Bronchial epithelial cell (primary cell): ENCODE measurements at regions not wholly inside any gene's neighbourhood (a gene's known extent, or its start where the extent isn't known, plus 50 kb on each side); places are given as distances from the start of the nearest gene placed in this dataset.

Source experiments
- DNase-seq: peaks from one replicate; pipeline ENCODE4 v3.0.0-alpha.2; 2010; ENCODE audit warnings: low read depth
- FAIRE-seq: peaks from 2 replicates; lab custom pipeline; 2011; peaks lifted over from hg19 to GRCh38; lab: Jason Lieb, UNC
- H3K27me3 ChIP-seq: 2 replicates; pipeline ENCODE4 v1.5.1; 2011; ENCODE audit warnings: low read length; ENCODE audit not compliant: control insufficient read depth, insufficient read depth
- H3K36me3 ChIP-seq: 2 replicates; pipeline ENCODE4 v1.5.1; 2011; ENCODE audit warnings: low read length; ENCODE audit not compliant: control insufficient read depth, insufficient read depth
- H3K4me3 ChIP-seq: 2 replicates; pipeline ENCODE4 v1.5.1; 2011; ENCODE audit warnings: mild to moderate bottlenecking, low read depth, low read length, control low read depth
- CTCF ChIP-seq: IDR thresholded peaks from 2 replicates; pipeline ENCODE4 v1.5.1; 2011; ENCODE audit warnings: mild to moderate bottlenecking, moderate library complexity, low read length, control low read depth, inconsistent platforms; ENCODE audit not compliant: insufficient read depth, severe bottlenecking

DNA sequence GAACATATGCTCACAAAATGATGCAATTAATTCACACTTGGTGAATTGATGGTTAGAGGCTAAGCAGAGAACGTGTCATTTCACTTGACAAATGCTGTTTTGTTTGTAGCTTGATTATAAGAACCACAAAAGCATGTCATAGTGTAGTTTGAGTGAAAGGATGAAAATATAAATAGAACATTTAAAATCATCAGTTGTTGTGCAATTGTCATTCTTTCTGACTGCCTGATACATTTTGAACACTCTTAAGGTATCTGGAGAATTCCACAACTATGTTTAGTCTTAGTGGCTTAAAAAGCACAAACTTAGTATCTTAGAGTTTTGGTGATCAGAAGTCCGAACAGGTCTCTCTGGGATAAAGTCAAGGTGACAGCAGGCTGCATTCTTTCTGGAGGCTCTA lies 129.4 kb downstream of the BASP1 start:
- no peak for TF ChIP-seq CTCF
- FAIRE-seq (no peak), DNase-seq (no peak)
- Histone ChIP-seq H3K36me3 (no peaks in the 10 kb centered on the region), H3K27me3 (no peaks in the 10 kb centered on the region), H3K4me3 (no peak overlapping the region)

- no peak for FAIRE-seq
- TF ChIP-seq CTCF: no peak
Observed at GRCh38 chr5:17352223-17352622, 134.8 kb downstream of the BASP1 start.

DNA sequence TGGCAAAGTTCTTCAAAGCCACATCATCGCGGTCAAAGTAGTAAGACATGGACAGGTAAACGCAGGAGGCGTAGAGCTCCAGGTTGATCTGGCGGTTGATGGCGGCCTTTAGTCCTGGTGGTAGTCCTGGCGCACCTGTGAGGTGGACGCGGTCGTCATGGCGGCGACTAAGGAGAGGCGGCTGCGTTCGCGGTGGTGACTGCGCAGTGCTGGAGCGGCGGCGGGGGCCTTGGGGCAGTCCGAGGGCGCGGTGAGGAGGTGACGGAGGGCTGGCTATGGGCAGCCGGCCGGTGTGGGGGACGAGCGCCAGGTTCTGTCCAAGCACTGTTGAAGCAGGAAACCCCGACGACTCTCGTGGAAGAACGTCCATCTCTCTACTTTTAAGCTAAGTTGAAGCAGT lies 136.8 kb downstream of the BASP1 start:
- no peak overlapping the region for H3K4me3 ChIP-seq
- H3K27me3 ChIP-seq: no peaks in the 10 kb centered on the region
- TF ChIP-seq CTCF: no peak
- FAIRE-seq: no peak
- DNase-seq: no peak
- no peaks in the 10 kb centered on the region for H3K36me3 ChIP-seq

More at GRCh38 chr5:17352223-17352622, 134.8 kb downstream of the BASP1 start:
- no peak for DNase-seq
- Histone ChIP-seq H3K4me3 (no peak overlapping the region), H3K36me3 (no peaks in the 10 kb centered on the region), H3K27me3 (no peaks in the 10 kb centered on the region)

GRCh38 chr5:17355586-17356346 lies 138.3 kb downstream of the BASP1 start:
- no peak for TF ChIP-seq CTCF
- DNase-seq (peak; percentile 96), FAIRE-seq (no peak)
- Histone ChIP-seq H3K4me3 (no peak overlapping the region), H3K36me3 (no peaks in the 10 kb centered on the region), H3K27me3 (no peaks in the 10 kb centered on the region)

DNA sequence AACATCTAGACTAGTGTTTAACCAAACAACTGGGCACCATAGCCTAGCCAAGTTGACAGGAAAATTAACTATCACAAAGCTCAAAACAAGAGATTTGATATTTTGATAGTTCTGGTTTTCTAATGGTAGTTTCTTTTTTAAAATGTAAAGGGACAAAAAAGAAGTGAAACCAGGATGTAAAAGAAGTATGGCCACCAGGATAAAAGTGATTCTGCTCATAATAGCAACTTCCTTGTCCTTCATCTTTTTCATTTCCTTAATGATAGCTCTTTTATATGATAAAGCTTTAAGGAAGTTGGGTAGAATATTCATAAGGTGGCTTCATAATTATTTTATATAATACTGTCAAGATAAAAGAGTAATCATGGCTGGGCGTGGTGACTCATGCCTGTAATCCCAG lies 139.1 kb downstream of the BASP1 start:
- no peaks in the 10 kb centered on the region for H3K27me3 ChIP-seq
- DNase-seq: no peak
- no peaks in the 10 kb centered on the region for H3K36me3 ChIP-seq
- FAIRE-seq: no peak
- no peak for TF ChIP-seq CTCF
- H3K4me3 ChIP-seq: no peak overlapping the region

- H3K27me3 ChIP-seq: no peaks in the 10 kb centered on the region
- no peak for DNase-seq
- H3K36me3 ChIP-seq: no peaks in the 10 kb centered on the region
- TF ChIP-seq CTCF: no peak
- no peak for FAIRE-seq
- no peak overlapping the region for H3K4me3 ChIP-seq
Observed at GRCh38 chr5:17357504-17357903, 140.1 kb downstream of the BASP1 start.
